ENCODE measurements at regions not wholly inside any gene's neighbourhood (a gene's known extent, or its start where the extent isn't known, plus 50 kb on each side); places are given as distances from the start of the nearest gene placed in this dataset.

DNA sequence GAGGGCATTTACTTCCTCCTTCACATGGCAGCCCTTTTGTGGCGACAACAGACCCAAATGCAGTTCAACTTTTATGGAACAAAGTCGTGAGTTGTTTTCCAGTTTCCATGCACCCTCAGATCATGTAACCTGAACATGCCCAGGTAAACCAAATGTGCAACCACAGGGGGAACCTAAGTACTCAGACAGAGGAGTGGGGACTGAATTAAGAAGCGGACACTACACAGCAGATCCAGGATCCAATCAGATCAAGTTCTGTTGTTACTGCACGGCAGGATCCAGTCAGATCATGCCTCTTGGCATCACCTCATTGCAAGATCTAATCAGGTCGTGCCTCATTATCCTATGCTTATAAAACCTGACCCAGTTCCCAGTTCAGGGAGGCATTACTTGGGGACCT, 115.7 kb downstream of the MATN1 start:
- intact Hi-C loops (cut with micrococcal nuclease; ENCODE audit: unreplicated experiment) = no loop called here
- no peak overlapping the region for H3K27ac ChIP-seq (ENCODE audit: extremely low read length, insufficient read depth, low read length)
- no peaks in the 10 kb centered on the region for H3K36me3 ChIP-seq (replicated peaks in 1 of 2; ENCODE audit: control insufficient read depth in 1 of 2, insufficient read depth in 2 of 2, low read length in 2 of 2)
- H2AFZ ChIP-seq (ENCODE audit: low read length) = no peak overlapping the region
- BruUV-seq (replicated peaks) = no TSS peak
- no peaks in the 10 kb centered on the region for H3K9me3 ChIP-seq (ENCODE audit: low read length)
- no peak for ATAC-seq
- no peaks in the 10 kb centered on the region for H3K4me1 ChIP-seq (ENCODE audit: insufficient read depth, low read length)
- no peak for TF ChIP-seq GTF2F1 (IDR thresholded peaks at IDR 0.05; ENCODE audit: low read length)
- TF ChIP-seq ZFP36L1 (CRISPR knock-in tag; IDR thresholded peaks at IDR 0.05) = no peak
- no peak for TF ChIP-seq ZNF354B (CRISPR knock-in tag; IDR thresholded peaks at IDR 0.05)
- TF ChIP-seq GRHL1 (CRISPR knock-in tag; conservative IDR thresholded peaks at IDR 0.05) = no peak
- no peak for TF ChIP-seq RORA (CRISPR knock-in tag; IDR thresholded peaks at IDR 0.05)
- TF ChIP-seq ZNF260 (CRISPR knock-in tag; IDR thresholded peaks at IDR 0.05; ENCODE audit: borderline replicate concordance, low read depth) = no peak
- no peak for TF ChIP-seq ARID2 (CRISPR knock-in tag; IDR thresholded peaks at IDR 0.05; ENCODE audit: borderline replicate concordance)
- no peak for TF ChIP-seq PAX8 (CRISPR knock-in tag; IDR thresholded peaks at IDR 0.05; ENCODE audit: borderline replicate concordance)
- no peak for TF ChIP-seq ATRX (CRISPR knock-in tag; IDR thresholded peaks at IDR 0.05; ENCODE audit: borderline replicate concordance)
- TF ChIP-seq, protein P1, sequence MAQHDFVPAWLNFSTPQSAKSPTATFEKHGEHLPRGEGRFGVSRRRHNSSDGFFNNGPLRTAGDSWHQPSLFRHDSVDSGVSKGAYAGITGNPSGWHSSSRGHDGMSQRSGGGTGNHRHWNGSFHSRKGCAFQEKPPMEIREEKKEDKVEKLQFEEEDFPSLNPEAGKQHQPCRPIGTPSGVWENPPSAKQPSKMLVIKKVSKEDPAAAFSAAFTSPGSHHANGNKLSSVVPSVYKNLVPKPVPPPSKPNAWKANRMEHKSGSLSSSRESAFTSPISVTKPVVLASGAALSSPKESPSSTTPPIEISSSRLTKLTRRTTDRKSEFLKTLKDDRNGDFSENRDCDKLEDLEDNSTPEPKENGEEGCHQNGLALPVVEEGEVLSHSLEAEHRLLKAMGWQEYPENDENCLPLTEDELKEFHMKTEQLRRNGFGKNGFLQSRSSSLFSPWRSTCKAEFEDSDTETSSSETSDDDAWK (CRISPR knock-in tag; IDR thresholded peaks at IDR 0.05) = no peak
- no peak for FAIRE-seq
- peaks cover 0 to 4% of the 10 kb centered on the region in 2 experiments; a peak in 3 of 5 replicates for H3K27me3 ChIP-seq (ENCODE audit: control insufficient read depth in 1 of 2, insufficient read depth in 2 of 2, low read length in 2 of 2)
- no peak overlapping the region for H3K9ac ChIP-seq (ENCODE audit: insufficient read depth, low read depth, low read length)
- no peak for DNase-seq (ENCODE audit: low spot score)
- H3K4me3 ChIP-seq (replicated peaks in 1 of 3; ENCODE audit: insufficient read depth in 1 of 3, low read depth in 2 of 3, low read length in 3 of 3) = no peak overlapping the region
- 14% methylated on average over 4 of the region's 5 CpGs for WGBS (ENCODE audit: low lambda C conversion rate)
- no peaks in the 10 kb centered on the region for H3K79me2 ChIP-seq (ENCODE audit: insufficient read depth, low read length)
- H4K20me1 ChIP-seq (ENCODE audit: insufficient read depth, low read length) = no peaks in the 10 kb centered on the region
- in situ Hi-C loops (cut with HindIII; ENCODE audit: extremely low pct_ligation_motif_present, low pct_unique_long_range_greater_than_20kb) = no loop called here
- CTCF ChIA-PET (ENCODE audit: low intra/inter-chr PET ratio, low total read pairs) = no interaction called here
- no peak overlapping the region for H3K4me2 ChIP-seq (ENCODE audit: low read depth, low read length)
- POLR2A ChIA-PET = no interaction called here
